Panc1 (cell line): ENCODE measurements at regions not wholly inside any gene's neighbourhood (a gene's known extent, or its start where the extent isn't known, plus 50 kb on each side); places are given as distances from the start of the nearest gene placed in this dataset.

Experiments used
- ATAC-seq: fragments of 200-7000 bp; cut with Tn5 transposase; 2 replicates; pipeline ENCODE4 v1.9.1; 2020; ENCODE audit warnings: mild to moderate bottlenecking, moderate library complexity
- BruUV-seq: library from RNA; stranded (reverse); fragments of 400-500 nt; replicated peaks from 2 replicates; lab custom pipeline; 2021; lab: Mats Ljungman, UMichigan
- CTCF ChIA-PET: fragments of 300-600 bp; sonication (Branson Sonifier 250); formaldehyde crosslinking; loops from one replicate; lab custom pipeline; 2022; ENCODE audit warnings: antibody characterized with exemption; lab: Charles Lee
- POLR2A ChIA-PET: fragments of 300-600 bp; sonication (Branson Sonifier 250); formaldehyde crosslinking; loops from one replicate; lab custom pipeline; 2022; ENCODE audit warnings: antibody characterized with exemption; lab: Charles Lee
- DNase-seq: peaks from one replicate; pipeline ENCODE4 v3.0.0-alpha.2; 2010; ENCODE audit warnings: low read depth, low spot score
- H3K27ac ChIP-seq: 2 replicates; pipeline ENCODE4 v1.5.1; 2011; ENCODE audit warnings: mild to moderate bottlenecking, low read length, inconsistent platforms
- H3K27me3 ChIP-seq: fragments of 200-500 bp; sonication (Bioruptor generic); 2 replicates; pipeline ENCODE4 v1.6.0; 2014; ENCODE audit warnings: low read length, inconsistent platforms; ENCODE audit not compliant: control insufficient read depth, insufficient read depth
- H3K36me3 ChIP-seq: fragments of 200-500 bp; sonication (Bioruptor generic); 2 replicates; pipeline ENCODE4 v1.5.1; 2014; ENCODE audit warnings: inconsistent platforms, mild to moderate bottlenecking, low read length, moderate library complexity; ENCODE audit not compliant: control insufficient read depth, insufficient read depth
- H3K4me1 ChIP-seq: 2 replicates; pipeline ENCODE4 v1.5.1; 2011; ENCODE audit warnings: inconsistent platforms, mild to moderate bottlenecking, low read length, moderate library complexity; ENCODE audit not compliant: control insufficient read depth, insufficient read depth
- H3K4me3 ChIP-seq, 2 experiments: 2 replicates each; pipeline ENCODE4 v1.5.1; 2011 to 2012; ENCODE audit warnings: low read depth in 2 of 2, low read length in 2 of 2, mild to moderate bottlenecking in 2 of 2, inconsistent platforms in 1 of 2, moderate library complexity in 1 of 2
- H3K9me3 ChIP-seq: fragments of 200-500 bp; sonication (Bioruptor generic); 2 replicates; pipeline ENCODE4 v1.5.1; 2014; ENCODE audit warnings: low read depth, mild to moderate bottlenecking, inconsistent platforms, low read length, moderate library complexity; ENCODE audit not compliant: control insufficient read depth, insufficient read depth
- CTCF ChIP-seq: fragments of 450-650 bp; IDR thresholded peaks from 2 replicates; pipeline ENCODE4 v1.5.1; 2017; ENCODE audit warnings: mild to moderate bottlenecking
- POLR2AphosphoS5 ChIP-seq: IDR thresholded peaks from 2 replicates; pipeline ENCODE4 v1.6.1; 2012; ENCODE audit warnings: mild to moderate bottlenecking, low read depth, low read length, moderate library complexity
- REST ChIP-seq, 2 experiments: IDR thresholded peaks; 2 replicates each; pipeline ENCODE4 v1.6.1; 2011 to 2012; ENCODE audit warnings: low read depth in 2 of 2, control low read depth in 1 of 2, low read length in 1 of 2, mild to moderate bottlenecking in 1 of 2, moderate library complexity in 1 of 2; ENCODE audit not compliant: insufficient read depth in 1 of 2
- SIN3A ChIP-seq: IDR thresholded peaks from 2 replicates; pipeline ENCODE4 v1.6.1; 2012; ENCODE audit warnings: low read depth, mild to moderate bottlenecking, low read length, moderate library complexity, borderline replicate concordance; ENCODE audit not compliant: insufficient read depth
- TCF7L2 ChIP-seq: IDR thresholded peaks from 2 replicates; pipeline ENCODE4 v1.6.1; 2011; ENCODE audit warnings: mild to moderate bottlenecking, low read depth, low read length, inconsistent platforms
- in situ Hi-C: cut with HindIII; loops from 2 replicates; pipeline ENCODE4 v1.10.0; 2016; ENCODE audit warnings: low sequenced_read_pairs, low pct_unique_long_range_greater_than_20kb
- intact Hi-C: fragments of 100-400 bp; cut with micrococcal nuclease; formaldehyde crosslinking; loops from one replicate; pipeline ENCODE4 v1.10.0; 2022; ENCODE audit not compliant: unreplicated experiment

- no peak overlapping the region for H3K4me3 ChIP-seq
- intact Hi-C loops = no loop called here
- H3K9me3 ChIP-seq = no peaks in the 10 kb centered on the region
- POLR2A ChIA-PET = interaction anchor here (0.6 kb wide), 1 partner anchor 33 kb away, joined by 3 read pairs; no protein-coding TSS in a partner anchor
- no TSS peak for BruUV-seq
- H3K36me3 ChIP-seq = no peaks in the 10 kb centered on the region
- H3K4me1 ChIP-seq = no peaks in the 10 kb centered on the region
- TF ChIP-seq POLR2AphosphoS5 (no peak), CTCF (no peak), REST (IDR thresholded peaks at IDR 0.05; ENCODE audit: insufficient read depth in 1 of 2, low read depth in 2 of 2, low read length in 1 of 2) (no peak), TCF7L2 (no peak), SIN3A (no peak)
- no peaks in the 10 kb centered on the region; the same call in 1 of the 2 replicates for H3K27me3 ChIP-seq
- in situ Hi-C loops = no loop called here
- DNase-seq = no peak
- CTCF ChIA-PET = no interaction called here
- no peak for ATAC-seq
- no peak overlapping the region for H3K27ac ChIP-seq
Observed at GRCh38 chr2:67752969-67753368, 309.8 kb downstream of the C1D start.

DNA sequence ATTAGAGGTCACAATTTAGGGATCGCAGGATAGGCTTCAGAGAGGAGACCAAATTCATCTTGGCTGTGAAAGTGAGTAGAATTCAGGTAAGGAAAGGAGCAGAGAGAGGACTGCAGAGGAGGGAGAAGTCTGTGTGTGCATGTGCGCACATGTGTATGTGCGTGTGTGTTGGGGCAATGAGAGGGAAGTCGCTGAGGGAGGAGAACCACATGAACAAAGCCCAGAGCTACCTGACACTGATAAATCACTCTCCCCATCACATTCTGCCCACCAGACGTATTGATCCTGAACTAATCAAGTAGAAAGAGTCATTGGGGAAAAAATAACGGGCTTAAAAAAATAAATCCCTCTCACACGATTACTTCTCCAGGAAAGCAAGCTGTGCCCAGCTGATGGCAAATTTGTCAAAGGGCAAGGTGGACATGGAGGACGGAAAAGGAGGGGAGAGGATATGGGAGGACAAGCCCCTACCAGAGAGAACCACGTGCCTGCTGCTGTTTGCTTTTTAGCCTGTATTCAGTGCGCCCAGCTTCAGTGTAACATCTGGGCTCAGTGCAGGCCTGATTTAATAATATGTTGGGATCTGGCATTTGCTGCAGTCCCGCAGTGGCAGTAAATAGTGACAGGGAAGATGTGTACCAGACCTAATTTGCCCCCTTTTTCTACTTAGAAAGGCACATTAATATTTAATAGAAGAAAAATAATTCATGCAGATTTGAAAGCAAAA is 307.5 kb downstream of the C1D start:
- ATAC-seq (no peak), DNase-seq (no peak)
- Histone ChIP-seq H3K4me3 (no peak overlapping the region), H3K9me3 (no peaks in the 10 kb centered on the region), H3K36me3 (no peaks in the 10 kb centered on the region), H3K27me3 (no peaks in the 10 kb centered on the region; the same call in 1 of the 2 replicates), H3K4me1 (no peaks in the 10 kb centered on the region), H3K27ac (no peak overlapping the region)
- in situ Hi-C loops = no loop called here
- intact Hi-C loops = no loop called here
- no peak for TF ChIP-seq TCF7L2
- no peak for TF ChIP-seq CTCF
- TF ChIP-seq REST (IDR thresholded peaks at IDR 0.05; ENCODE audit: insufficient read depth in 1 of 2, low read depth in 2 of 2, low read length in 1 of 2) = no peak
- TF ChIP-seq SIN3A = no peak
- no peak for TF ChIP-seq POLR2AphosphoS5
- BruUV-seq = no TSS peak
- ChIA-PET CTCF (no interaction called here), POLR2A (no interaction called here)
